Loucy (cell line): ENCODE measurements at regions not wholly inside any gene's neighbourhood (a gene's known extent, or its start where the extent isn't known, plus 50 kb on each side); places are given as distances from the start of the nearest gene placed in this dataset.

ENCODE experiments used
- EZH2phosphoT487 ChIP-seq: fragments of 200-600 bp; IDR thresholded peaks from 2 replicates; pipeline ENCODE4 v1.6.1; 2018; ENCODE audit warnings: antibody characterized with exemption, mild to moderate bottlenecking, moderate library complexity, borderline replicate concordance
- TF ChIP-seq, protein P1 (sequence below): fragments of 200-600 bp; sonication (generic); conservative IDR thresholded peaks from 2 replicates; pipeline ENCODE4 v1.5.1; 2014; ENCODE audit warnings: mild to moderate bottlenecking, antibody characterized with exemption, low read length

DNA sequence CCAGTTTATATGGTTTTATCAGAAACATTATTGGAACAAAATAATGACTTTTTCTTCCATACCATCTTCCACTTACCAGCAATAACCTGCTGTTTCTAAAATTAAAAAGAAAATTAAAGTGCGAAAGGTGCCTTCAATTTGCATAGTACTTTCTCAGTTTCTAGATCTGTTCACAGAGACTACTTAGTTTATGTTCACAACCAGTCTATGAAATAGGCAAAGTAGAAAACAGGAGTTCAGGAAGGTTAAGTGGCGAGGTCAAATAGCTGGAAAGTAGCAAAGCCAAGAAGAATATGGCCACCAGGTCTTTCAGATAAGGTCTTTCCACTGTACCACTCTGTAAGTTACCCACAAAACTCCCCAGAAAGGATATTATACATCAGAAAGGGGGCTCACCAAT is 63.3 kb downstream of the BMP4 start:
- TF ChIP-seq, protein P1, sequence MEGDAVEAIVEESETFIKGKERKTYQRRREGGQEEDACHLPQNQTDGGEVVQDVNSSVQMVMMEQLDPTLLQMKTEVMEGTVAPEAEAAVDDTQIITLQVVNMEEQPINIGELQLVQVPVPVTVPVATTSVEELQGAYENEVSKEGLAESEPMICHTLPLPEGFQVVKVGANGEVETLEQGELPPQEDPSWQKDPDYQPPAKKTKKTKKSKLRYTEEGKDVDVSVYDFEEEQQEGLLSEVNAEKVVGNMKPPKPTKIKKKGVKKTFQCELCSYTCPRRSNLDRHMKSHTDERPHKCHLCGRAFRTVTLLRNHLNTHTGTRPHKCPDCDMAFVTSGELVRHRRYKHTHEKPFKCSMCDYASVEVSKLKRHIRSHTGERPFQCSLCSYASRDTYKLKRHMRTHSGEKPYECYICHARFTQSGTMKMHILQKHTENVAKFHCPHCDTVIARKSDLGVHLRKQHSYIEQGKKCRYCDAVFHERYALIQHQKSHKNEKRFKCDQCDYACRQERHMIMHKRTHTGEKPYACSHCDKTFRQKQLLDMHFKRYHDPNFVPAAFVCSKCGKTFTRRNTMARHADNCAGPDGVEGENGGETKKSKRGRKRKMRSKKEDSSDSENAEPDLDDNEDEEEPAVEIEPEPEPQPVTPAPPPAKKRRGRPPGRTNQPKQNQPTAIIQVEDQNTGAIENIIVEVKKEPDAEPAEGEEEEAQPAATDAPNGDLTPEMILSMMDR: no peak
- TF ChIP-seq EZH2phosphoT487: no peak
